HG03442 (cell line): ENCODE measurements at regions not wholly inside any gene's neighbourhood (a gene's known extent, or its start where the extent isn't known, plus 50 kb on each side); places are given as distances from the start of the nearest gene placed in this dataset.
"Not testable (repeated sequence)": the region's sequence is repeated elsewhere in the genome, so short reads cannot be mapped to it uniquely, and the experiment has no call there.

Source experiments
- ATAC-seq: cut with Tn5 transposase; IDR thresholded peaks from one replicate; pipeline ENCODE4 v1.9.1; 2021; ENCODE audit warnings: mild to moderate bottlenecking, moderate library complexity; ENCODE audit not compliant: unreplicated experiment

- ATAC-seq: not testable (repeated sequence)
These were observed 4388.0 kb upstream of the TPTE start for GRCh38 chr21:6133373-6133772.

DNA sequence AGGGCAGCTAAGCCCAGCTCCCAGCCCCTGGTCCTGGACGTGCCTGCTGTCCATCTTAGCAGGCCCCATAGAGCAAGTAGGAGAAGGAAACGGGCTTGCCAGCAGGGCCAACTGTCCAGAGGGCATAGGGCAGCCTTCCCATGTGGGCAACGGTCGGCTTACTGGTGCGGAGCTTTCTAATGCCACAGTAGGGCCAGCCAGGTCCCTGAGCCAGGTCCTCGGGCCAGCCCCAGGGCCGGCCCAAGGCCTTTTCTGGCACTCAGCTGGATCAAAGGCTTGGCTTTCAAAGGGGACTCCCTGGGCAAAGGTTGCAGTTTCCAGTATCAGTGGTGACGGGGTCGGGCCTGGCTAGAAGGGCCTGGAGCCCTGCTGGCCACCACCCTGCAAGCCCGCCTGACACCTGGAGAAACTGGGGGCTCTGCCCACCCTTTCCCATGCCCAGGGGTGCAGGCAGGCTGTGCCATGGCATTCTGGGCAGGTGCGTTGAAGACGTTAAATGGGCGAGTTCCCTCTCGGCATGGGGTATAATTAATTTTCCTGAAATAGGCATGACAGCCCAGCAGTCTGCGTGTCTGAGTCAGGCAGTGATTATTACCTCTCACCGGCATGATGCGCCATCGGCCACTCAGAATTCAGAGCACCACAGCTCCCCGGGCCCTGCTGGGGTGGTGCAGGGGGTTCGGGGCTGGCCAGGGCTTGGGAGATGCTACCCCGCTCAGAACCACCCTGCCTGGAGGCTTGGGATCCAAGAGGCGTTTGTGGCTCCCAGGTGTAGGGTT, 4387.3 kb upstream of the TPTE start:
- ATAC-seq: not testable (repeated sequence)

DNA sequence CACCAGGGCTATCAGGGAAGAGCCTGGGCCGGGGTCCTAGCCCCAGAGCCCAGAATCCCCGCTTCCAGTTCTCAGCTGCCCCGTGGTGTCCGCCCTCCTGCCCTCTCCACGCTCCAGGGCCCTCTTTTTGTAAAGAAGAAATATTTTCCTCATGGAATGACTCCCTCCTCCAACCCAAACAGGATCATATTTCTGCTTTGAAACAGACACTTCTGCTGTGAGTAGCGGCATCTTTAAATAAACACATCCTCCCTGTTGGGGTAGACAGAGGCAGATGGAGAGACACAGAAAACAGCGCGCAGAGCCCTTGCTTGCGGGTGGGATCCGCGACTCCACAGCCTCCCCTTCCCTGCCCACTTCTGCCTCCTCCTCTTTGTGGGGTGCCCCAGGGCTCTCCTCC, 4384.7 kb upstream of the TPTE start:
- not testable (repeated sequence) for ATAC-seq

- ATAC-seq: not testable (repeated sequence)
These were observed 4382.9 kb upstream of the TPTE start for GRCh38 chr21:6138244-6139136.

- not testable (repeated sequence) for ATAC-seq
These were observed 4382.1 kb upstream of the TPTE start for GRCh38 chr21:6139331-6139730.

DNA sequence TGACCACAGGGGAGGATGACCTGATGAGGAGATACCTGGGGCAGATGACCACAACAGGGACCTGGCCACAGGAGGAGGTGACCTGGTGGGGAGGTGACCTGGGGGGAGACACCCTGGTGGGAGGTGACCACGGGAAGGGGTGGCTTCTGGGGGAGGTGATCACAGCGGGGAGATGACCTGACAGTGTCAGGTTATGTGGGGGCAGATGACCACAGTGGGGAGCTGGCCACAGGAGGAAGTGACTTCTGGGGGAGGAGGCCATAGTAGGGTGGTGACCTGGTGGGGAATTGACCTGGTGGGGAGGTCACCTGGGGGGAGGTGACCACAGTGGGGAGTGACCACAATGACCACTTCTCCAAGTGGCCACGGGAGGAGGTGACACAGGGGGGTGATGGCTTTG, 4381.5 kb upstream of the TPTE start:
- not testable (repeated sequence) for ATAC-seq

DNA sequence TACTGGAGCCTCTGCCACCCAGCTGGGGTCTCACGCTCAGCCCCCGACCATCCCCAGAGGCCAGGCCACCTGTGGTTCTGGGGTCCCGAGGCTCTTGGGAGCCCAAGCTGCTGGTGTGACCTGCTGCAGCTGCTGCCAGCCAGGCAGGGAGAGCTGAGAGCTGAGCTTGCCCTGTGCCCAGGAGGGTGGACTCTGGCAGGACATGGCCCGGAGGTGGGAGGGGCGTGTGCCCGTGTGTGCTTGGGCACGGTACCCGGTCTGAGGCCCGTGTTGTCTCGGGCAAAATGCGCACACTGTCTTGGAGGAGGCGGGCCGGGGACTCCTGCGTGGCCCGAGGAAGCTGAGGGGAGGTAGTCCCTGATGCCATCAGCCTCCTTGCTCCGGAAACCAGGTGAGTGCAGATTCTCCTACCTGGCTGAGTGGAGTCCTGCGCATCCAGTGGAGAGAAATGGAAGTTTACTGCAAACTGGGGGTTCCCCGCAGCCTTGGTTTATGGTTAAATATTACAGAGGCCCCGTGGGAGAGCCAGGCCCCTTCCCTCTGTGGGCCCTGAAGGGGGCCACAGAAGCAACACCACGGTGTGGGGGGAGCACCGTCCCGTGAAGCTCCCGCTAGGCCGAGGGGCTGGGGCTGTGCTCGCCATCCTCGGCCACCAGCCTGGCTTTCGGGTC, 4380.8 kb upstream of the TPTE start:
- not testable (repeated sequence) for ATAC-seq

- ATAC-seq: not testable (repeated sequence)
These were observed 4380.3 kb upstream of the TPTE start for GRCh38 chr21:6141138-6141474.

DNA sequence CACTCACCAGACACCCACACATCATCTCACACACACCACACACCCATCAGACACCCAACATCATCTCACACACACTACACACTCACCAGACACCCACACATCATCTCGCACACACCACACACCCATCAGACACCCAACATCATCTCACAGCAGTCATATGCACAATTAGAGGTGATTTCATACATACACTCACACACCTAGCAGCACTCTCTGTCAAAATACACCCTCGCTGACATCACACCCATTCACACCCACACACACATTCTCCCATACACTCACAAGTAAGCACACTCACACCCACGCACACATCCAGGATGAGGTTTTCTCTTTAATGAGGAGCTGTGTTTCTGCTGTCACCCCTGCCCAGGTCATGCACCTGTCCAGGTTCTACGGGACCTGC, 4368.2 kb upstream of the TPTE start:
- not testable (repeated sequence) for ATAC-seq

DNA sequence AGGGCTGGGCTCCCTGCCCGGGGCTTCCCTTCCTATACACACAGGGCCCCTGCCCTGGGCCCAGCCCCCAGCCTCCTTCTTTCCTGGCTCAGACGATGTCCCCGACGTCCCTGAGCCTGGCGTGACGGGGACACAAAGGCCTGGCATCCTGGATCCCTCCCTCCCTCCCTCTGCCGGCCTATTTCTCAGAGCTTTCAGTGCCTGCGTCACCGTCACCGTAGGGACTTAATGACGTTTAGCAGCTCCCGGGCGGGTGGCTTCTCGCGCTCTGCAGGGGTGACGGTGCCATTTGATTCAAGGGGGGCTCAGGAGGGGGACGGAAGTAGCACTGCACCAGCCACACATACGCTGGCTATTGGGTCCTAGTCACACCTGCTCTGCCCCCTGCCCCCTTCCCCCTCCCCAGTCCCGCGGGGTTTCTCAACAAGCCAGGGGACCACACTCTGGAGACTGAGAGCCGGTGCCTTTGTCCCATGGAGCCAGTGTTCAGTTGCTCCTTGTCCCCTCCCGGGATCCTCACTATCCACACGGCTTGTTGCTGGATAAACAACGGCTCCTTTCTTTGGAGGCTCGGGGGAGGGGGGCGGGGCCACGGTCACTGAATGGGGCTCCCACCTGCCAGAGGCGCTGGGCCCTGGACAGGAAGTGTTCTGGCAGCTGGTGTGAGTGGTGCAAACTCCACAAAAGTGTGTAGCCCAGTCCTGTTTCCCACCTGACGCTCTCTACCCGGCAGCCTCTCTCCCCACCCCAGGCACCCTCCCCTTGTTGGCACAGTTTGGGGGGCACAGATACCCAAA, 4366.7 kb upstream of the TPTE start:
- not testable (repeated sequence) for ATAC-seq

- ATAC-seq: not testable (repeated sequence)
These were observed 4364.5 kb upstream of the TPTE start for GRCh38 chr21:6156712-6157389.

- ATAC-seq: not testable (repeated sequence)
These were observed 4363.9 kb upstream of the TPTE start for GRCh38 chr21:6157515-6157914.

GRCh38 chr21:6158171-6158570, 4363.2 kb upstream of the TPTE start:
- ATAC-seq: not testable (repeated sequence)
